CD4-positive, alpha-beta T cell treated with Interleukin-2 at 100 ng/mL for 4 hours (primary cell): ENCODE measurements at regions not wholly inside any gene's neighbourhood (a gene's known extent, or its start where the extent isn't known, plus 50 kb on each side); places are given as distances from the start of the nearest gene placed in this dataset.

Experiments
- DNase-seq: peaks from one replicate; pipeline ENCODE4 v3.0.0-alpha.2; 2020; ENCODE audit warnings: low spot score

DNA sequence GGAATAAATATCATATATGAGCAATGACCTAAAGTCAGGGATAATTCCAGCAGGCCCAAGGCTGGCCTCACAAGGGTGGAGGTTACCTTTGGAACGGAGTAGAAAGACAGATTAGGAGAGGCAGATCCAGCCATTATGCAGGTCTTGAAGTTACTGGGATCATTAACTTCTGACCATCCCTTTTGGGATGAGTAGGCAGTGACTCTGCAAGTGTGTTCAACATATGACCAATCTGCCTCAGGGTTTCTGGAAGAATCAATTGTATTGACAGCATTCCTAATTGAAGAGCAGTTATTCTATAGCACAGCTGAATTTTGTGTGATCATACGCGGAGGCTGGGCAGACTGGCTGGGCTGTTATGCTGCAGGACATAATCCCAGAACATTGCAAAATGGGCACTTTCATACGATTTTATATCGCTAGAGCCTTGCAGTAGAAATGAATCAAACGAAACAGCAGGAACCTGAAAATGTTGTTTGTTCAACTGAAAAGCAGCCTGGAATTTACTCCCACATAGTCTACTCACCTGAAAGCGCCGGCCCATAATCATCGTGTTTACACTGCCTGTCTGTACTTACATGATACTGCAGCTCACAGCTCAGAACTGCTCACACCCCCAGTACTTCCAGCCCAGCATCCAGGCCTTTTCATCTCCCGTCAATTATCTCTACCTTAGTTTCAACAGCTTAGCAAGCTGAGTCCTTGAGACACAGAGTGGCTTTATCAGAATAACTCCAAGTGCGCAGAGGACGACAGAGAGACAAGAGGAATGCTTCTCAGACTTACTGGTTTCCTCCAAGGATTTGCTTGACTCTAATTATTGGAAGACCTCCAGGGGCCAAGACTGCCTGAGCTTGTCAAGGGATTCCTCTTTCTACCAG, 556.1 kb downstream of the EFNB2 start:
- DNase-seq, result no peak

DNA sequence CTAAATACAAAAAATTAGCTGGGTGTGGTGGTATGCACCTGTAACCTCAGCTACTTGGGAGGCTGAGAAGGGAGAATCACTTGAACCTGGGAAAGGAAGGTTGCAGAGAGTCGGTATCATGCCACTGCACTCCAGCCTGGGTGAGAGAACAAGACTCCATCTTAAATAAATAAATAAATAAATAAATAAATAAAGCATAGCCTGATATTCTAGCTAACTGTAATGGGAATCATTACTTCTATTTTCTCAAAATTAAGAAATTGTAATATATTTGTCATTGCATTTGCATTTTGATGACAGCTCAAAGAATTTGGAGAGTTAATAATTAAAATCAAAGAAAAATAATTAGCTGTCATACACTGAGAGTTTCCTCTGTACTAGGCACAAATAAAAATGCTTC, 561.1 kb downstream of the EFNB2 start:
- DNase-seq, result no peak

DNA sequence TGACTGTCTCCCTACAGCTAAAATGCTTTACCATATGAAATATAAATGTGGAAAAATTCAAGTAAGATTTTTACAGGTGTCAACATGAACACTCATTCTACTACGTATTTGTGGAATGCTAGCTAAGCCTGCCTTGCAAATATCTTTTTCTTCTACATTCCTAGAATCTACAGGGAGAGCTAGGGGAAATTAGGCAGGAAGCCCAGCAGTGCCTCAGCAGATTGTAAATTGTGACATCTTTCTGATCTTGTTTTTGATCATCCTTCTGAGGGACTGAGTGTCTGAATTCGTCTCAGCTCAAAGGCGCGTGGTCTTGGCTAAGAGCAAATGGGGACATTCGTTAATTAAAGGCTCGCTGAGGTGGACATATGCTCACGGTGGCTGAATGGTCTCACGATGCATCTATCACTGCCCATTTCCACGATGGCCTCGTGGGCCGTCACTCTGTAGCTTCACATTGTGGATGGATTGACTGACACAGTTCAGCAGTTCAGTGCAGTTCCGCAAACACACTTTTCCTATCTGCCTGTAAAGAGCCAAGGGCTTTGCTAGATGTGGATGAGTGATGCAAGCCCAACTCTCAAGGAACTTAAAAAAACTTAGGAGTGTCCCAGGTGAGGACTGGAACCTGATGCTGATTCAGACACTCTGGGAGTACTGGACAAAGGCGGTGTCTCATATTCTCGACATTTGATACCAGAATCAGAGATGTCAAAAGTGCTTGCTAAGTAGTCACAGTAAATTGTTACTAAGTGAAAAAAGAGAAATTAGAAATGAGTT, 562.5 kb downstream of the EFNB2 start:
- no peak for DNase-seq

DNA sequence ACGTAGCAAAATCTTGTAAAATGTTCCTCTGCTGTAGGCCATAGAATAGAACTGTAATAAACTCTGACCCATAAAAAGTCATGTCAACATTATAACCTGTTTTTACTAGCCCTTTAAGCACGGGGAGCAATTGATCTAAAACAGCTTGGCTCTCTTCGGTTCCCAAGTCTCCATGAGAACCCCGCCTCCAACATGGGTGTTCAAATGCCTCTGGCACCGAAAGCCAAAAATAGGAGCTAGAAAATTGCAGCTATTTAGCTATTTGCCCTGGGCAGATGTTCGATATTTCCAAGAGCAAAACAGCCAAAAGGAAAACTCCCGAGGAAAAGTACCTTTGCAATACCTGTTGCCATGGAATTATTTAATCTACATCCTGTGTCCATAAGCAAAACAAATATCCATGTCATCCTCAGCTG, 563.1 kb downstream of the EFNB2 start:
- no peak for DNase-seq

DNA sequence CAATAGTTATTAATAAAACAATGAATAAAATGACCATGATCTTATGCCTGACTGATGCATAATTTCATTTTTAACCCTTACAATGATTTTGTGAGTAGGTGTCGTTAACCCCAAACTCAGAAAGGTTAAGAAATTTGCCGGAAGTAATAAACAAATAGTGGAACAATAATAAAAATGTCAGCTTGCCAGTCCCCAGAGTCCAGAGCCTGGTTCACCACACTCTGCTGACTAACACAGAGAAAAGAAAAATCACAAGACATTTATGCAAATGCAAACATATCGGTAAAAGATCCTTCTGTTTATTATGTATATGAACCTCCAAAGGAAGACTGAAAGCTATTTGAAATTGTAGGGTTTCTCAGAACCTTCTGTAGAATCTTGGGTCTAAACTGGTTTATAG, 563.7 kb downstream of the EFNB2 start:
- DNase-seq, result no peak

DNA sequence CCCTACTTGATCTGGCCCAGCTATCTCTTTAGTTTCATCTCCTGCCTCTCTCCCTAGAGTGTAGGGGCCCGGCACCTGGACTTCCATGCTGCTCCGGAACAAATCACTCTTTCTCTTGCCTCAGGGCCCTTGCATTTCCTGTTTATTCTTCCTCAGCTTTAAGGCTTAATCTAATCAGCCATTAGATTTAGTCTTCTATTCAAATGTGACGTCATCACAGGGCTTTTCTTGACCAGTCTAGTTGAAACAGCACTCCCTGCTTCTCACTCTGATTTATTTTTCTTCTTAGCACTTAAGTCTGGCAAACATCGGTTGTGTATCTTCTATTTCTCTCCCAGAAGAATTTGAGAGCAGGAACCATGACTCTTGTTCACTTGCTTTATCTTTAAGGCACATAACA, 564.1 kb downstream of the EFNB2 start:
- no peak for DNase-seq

DNA sequence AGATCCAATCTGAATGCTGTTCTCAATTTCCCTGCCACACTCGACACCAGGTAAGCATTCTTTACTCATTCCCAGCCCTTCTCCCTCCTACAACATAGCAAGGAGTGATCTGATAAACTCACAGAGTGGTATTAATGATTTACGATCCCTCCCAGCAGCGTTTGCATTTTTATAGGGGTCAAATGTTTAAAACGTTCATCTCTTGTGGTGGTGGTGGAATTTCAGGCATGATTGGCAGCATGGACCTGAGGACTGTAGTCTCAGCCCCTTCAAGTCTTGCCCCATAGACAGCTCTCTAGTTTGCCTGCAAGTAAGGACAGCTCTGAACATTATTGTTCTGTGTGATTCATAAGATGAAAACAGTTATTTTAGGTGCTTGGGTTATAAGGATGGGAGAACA, 565.7 kb downstream of the EFNB2 start:
- no peak for DNase-seq

DNA sequence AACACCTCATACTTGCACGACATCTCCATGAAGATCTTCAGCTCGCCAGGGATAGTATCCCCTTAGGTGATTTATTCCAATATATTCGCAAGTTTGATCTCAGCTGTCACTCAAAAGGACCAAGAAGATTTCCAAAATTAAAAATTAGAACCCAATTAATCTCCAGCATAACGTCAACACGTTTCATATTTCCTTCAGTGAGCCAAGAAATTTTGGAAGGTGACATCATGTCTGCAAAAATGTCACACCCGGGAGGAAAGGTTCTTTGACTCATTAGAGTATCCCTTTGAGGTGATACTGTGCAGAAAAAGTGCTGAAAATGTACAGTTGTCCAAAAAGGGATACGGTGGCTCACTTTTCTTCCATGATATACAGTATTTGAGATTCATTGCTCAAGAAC, 569.6 kb downstream of the EFNB2 start:
- no peak for DNase-seq

DNA sequence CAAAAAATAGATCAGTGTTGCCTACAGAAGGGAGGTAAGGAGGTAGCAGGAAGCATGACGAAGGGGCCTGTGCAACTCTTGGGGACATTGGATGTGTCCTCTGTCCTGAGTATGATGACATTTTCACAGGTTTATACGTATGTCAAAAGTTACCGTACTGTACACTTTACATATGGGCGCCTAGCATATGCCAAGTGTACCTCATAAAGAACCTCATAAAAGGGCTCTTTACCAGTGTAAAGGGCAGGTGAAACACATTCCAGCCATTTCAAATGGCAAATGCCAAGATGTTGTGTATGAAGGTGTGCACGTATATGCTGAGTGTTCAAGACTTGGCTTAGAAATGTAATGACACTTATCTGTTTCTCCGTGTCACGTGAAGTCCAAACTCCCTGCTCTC, 573.4 kb downstream of the EFNB2 start:
- no peak for DNase-seq

DNA sequence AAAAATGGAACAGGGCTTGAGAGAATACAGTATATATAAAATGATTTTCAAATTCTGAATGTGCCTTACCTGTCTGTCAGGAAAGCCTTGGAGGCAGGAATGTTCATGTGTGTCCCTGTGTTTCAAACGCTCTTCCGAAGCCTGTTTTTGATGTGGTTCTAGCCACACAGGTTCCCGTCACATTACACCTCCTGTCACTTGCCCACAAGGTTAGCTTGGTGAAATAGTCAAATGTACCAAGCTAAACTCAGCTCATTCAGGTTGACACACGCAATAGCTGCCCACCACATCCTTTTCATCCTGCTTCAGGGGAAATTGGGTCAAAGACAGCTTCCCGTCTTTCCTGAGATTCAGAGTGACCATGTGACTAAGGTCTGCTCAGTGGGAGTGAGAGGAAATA, 574.0 kb downstream of the EFNB2 start:
- DNase-seq, result no peak

DNA sequence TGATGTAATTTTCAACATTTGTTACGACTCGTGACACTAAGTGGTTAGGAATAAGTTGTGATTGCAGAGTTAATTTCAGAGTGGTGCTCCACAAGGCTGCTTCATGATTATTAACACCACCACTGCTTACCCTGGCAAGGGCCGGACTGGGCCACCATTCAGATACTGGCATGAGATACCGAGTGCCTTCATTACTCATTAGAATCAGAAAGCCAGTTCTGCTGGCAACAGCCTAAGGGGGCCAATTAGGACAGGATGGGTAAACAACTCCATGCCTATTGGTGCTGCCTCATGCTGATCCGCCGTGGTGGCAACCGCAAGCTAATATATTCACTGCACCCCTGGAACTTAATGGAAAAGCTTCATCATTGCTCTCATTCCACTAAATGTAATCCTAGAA, 575.1 kb downstream of the EFNB2 start:
- DNase-seq, result no peak

DNA sequence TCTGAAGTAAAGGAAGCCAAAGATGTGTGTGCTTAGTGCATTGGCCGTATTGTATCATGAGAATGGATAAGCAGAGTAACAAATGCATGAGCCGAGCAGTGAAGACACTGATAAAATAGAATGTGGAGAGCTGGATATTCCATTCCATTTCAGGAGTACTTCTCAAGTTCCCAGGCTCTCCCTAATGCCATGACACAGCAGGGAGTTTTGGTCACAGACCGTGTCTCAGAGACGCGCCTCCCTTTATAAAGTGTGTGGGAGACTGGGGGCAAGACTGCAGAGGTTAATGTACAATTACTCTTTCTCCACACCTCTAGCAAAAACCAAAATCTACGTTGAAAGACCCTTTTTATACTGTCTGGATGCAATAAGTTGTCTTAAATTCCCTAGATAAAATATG, 575.6 kb downstream of the EFNB2 start:
- DNase-seq, result no peak

DNA sequence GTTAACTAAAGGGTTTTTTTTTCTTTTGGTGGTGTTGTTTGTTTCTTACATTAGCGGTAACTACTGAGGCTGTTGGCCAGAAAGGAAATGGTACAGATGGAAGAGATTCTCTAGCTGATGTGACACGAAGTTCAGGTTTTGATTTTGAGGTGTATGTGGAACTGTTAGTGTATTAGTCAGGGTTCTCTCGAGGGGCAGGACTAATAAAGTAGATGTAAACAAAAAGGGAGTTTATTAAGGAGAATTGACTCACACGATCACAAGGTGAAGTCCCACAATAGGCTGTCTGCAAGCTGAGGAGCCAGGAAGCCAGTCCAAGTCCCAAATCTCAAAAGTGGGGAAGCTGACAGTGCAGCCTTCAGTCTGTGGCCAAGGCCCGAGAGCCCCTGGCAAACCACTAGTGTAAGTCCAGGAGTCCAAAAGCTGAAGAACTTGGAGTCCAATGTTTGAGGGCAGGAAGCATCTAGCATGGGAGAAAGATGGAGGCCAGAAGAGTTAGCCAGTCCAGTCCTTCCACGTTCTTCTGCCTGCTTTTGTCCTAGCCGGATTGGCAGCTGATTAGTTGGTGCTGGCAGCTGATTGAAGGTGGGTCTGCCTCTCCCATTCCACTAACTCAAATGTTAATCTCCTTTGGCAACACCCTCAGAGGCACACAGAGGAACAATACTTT, 577.6 kb downstream of the EFNB2 start:
- no peak for DNase-seq

DNA sequence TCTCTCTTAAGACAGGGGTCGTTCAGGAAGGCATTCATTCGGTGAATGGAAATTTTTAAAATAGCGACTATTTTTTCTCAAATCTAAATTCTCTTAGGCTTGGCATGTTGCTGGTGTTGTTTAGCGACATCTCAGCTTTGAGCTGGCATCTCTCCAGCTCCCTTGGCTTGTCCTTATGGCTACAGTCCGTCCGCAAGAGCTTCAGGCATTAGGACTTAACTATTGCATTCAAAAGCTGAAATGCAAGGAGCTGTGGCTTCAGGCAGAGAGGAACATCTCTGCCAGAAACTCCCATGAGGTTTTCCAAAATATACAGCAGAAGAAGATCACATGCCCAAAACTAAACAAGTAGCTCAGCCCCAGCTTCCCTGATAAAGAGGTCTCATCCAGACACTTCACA, 578.5 kb downstream of the EFNB2 start:
- DNase-seq, result no peak

DNA sequence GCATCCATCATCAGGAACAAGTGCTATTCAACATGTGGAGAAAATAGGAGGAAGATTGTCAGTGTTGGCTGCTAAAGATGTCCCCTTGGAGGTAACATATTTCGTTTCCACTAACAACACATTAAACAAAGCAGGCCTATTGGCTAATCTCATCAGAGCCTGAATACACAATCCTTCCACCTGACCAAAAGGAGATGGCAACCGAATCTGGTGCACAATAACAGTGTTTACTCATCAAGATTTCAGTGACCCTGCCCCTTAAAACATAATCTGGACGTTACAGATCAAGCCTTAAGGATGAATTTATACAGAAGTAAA, 582.5 kb downstream of the EFNB2 start:
- DNase-seq, result no peak

DNA sequence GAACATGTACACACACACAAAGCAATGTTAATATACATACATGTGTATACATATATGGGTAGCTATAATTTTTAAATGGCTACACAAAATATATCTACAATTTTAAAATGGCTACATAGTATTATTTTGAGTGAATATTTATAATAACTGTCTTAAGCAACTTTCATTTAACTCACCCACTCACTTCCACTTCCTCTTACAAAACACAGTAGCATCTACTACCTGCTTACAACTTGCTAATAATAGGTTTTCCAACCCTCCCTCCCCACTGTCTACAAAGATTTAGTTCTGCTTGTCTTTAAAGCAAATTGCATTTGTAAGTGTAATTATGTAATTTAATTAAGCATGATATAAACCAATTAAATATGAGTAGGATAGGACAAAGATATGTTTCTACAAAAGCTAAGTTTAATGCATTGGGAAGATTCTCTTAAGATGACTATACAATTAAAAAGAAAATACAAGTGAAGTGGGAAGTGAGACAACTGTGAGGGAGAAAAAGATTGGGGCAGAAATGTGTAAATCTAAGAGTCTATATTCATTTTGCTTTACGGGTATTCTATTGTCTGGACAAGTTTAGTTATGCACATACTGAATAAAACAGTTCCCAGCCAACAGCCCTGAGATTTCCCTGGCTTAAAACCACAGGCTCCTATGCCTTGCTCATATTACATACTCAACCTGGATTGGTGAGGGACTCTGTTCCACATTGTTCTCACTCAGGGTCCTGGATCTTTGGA, 583.1 kb downstream of the EFNB2 start:
- no peak for DNase-seq

DNA sequence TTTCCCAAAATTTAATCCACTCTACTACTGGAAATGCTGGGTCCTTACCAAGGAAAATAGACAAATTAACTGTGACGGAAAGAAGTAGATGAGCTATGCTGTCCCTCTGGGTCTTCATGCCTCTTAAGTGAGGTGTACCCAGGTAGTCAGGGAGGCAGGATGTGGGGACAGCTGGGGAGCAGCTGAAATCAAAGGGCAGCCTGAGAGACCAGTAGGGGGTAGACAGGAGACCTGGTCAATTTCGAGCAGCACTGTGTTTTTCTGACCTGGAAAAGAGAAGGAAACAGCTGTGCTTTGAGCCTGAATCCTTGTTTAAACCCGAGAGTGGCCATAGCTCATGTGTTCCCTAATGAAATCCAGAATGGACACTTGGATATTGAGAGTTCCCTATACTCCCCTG, 587.3 kb downstream of the EFNB2 start:
- DNase-seq, result no peak

DNA sequence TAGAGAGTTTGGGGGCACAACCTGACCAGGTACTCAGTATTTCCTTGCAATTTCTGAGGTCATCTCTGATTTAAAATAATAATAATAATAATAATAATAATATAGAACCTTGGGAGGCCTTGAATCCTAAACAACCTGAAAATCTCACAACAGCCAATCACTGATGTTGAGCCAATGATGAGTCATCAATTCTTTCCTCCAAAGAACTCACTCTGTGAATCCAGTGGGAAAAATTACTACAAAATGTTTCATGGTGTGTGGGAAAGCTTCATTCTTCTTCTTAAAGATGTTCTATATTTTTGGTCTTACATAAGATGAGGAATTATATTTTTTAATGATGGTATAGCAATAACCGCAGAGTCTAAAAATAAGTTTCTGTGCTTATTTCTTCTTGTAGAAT, 594.6 kb downstream of the EFNB2 start:
- DNase-seq, result no peak

DNA sequence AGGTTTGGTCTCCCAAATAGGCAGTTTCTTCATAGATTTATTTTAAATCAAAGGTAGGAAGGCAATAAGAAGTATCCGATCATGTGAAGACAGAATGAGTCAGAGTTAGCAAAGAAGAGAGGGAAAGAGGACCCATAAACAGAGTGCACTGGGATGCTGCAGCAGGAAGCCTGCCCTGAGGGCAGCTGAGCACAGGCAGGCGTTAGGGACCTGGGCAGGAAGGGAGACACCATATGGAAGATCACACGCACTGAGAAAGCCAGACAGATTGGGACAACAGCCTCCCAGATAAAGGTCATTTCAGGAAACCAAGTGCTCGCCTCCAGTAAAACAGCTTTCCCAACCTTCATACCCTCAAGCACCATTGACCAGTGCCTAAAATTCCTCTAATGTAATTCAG, 598.0 kb downstream of the EFNB2 start:
- DNase-seq, result no peak

DNA sequence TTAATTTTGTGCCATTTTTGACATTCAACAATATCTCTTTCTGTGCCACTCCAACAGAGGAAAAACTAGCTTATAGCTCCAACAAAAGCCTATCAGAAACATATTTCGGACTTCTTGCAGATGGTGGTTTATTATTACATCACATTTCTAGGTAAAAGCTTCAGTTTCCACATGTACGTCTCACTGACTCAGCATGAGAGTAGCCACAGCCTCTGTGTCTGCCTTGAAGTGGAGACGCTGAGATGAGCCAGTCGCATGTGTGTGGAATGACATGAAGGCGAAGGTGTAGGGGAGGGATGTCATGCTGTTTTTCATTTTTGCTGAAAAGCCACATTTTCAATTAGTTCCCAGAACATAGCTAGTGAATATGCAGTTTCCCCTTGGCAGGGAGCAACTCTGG, 598.6 kb downstream of the EFNB2 start:
- no peak for DNase-seq

DNA sequence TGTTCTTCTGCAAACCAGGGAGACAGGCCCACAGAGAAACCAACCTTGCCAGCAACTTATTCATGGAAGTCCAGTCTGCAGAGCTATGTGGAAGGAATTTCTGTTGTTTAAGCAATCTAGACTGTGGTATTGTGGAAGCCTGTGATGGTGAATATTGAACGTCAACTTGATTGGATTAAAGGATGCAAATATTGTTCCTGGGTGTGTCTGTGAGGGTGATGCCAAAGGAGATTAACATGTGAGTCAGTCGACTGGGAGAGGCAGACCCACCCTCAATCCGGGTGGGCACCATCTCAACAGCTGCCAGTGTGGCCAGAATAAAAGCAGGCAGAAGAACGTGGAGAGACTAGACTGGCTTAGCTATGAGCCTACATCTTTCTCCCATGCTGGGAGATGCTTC, 606.0 kb downstream of the EFNB2 start:
- no peak for DNase-seq

DNA sequence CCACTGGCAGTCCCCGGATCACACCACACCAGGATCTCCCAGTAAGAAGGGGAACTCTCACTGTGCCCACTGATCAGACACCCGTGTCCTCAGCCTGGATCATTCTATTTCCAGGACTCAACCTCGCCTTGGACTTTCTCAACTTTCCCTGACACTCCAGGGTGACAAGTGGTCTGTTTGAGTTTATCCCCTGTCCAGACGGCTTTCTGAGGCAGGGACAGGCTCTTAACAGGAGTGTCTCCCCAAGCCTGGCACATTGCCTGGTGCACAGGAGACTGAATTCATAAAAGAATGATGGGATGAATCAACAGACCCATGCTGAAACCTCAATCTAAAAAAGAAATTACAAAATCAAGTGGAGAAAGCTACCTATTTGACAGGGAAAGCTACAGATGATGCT, 606.6 kb downstream of the EFNB2 start:
- no peak for DNase-seq

DNA sequence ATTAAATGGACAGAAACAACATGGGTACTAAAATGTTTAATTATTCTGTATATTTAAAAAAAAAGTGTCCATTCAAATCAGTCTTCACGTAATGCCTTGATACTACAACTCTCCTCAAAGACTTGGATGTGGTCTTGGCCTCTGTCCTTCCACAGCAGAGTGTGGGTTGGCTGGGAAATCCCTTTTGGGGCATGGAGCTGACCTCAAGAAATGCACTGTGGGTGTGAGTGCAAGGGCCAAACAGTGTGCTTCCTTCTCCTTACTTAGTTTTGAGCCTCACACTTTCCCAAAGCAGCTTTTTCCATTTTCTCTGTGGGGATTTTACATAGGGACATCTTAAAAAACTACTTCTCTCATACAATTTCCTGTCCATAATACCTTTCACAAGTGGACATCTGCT, 607.4 kb downstream of the EFNB2 start:
- DNase-seq, result no peak
